RWPE1 (cell line): ENCODE measurements at regions not wholly inside any gene's neighbourhood (a gene's known extent, or its start where the extent isn't known, plus 50 kb on each side); places are given as distances from the start of the nearest gene placed in this dataset.
"Not testable (repeated sequence)": the region's sequence is repeated elsewhere in the genome, so short reads cannot be mapped to it uniquely, and the experiment has no call there.

Experiments
- CTCF ChIA-PET: fragments of 350-600 bp; sonication (Branson Sonifier 250); formaldehyde crosslinking; extraction: SDS; loops from one replicate; lab custom pipeline; 2021; lab: Yijun Ruan, JAX
- POLR2A ChIA-PET: fragments of 400-600 bp; formaldehyde crosslinking; extraction: SDS; loops from one replicate; lab custom pipeline; 2020; ENCODE audit warnings: antibody characterized with exemption; ENCODE audit not compliant: low non-redundant PET; lab: Yijun Ruan, JAX
- DNase-seq: peaks from one replicate; pipeline ENCODE4 v3.0.0; 2012; ENCODE audit warnings: low spot score
- H3K27ac ChIP-seq: fragments of 450-650 bp; 2 replicates; pipeline ENCODE4 v1.5.1; 2017
- CTCF ChIP-seq: fragments of 450-650 bp; conservative IDR thresholded peaks from 2 replicates; pipeline ENCODE4 v1.5.1; 2017; ENCODE audit warnings: low read depth, mild to moderate bottlenecking

- POLR2A ChIA-PET, CTCF ChIA-PET, DNase-seq, H3K27ac ChIP-seq: not testable (repeated sequence)
Measured at GRCh38 chr4:154907345-154908045, 126.4 kb downstream of the RBM46 start.

GRCh38 chr4:154908168-154908567, 127.1 kb downstream of the RBM46 start:
- no peak for TF ChIP-seq CTCF
- no peak overlapping the region for H3K27ac ChIP-seq
- DNase-seq, result no peak
- CTCF ChIA-PET, result no interaction called here
- POLR2A ChIA-PET, result no interaction called here

GRCh38 chr4:154911097-154911496, 130.0 kb downstream of the RBM46 start:
- ChIA-PET CTCF (interaction anchor here (0.6 kb wide), 1 partner anchor 576 kb away, joined by 4 read pairs; no protein-coding TSS in a partner anchor), POLR2A (no interaction called here)
- TF ChIP-seq CTCF, result no peak
- H3K27ac ChIP-seq, result no peak overlapping the region
- no peak for DNase-seq

GRCh38 chr4:154911608-154912098, 130.6 kb downstream of the RBM46 start:
- CTCF ChIA-PET, result no interaction called here
- H3K27ac ChIP-seq, result no peak overlapping the region
- TF ChIP-seq CTCF, result no peak
- POLR2A ChIA-PET, result no interaction called here
- DNase-seq, result no peak

GRCh38 chr4:154916068-154916467, 135.0 kb downstream of the RBM46 start:
- DNase-seq, result no peak
- H3K27ac ChIP-seq, result no peak overlapping the region
- no peak for TF ChIP-seq CTCF
- CTCF ChIA-PET, result no interaction called here
- POLR2A ChIA-PET, result no interaction called here

- no peak for DNase-seq
- TF ChIP-seq CTCF, result no peak
- H3K27ac ChIP-seq, result no peak overlapping the region
- ChIA-PET POLR2A (no interaction called here), CTCF (interaction anchor here (0.7 kb wide), 1 partner anchor 565 kb away, joined by 5 read pairs; no protein-coding TSS in a partner anchor)
Measured at GRCh38 chr4:154927126-154927680, 146.1 kb downstream of the RBM46 start.
